GM12892 (cell line): ENCODE measurements at regions not wholly inside any gene's neighbourhood (a gene's known extent, or its start where the extent isn't known, plus 50 kb on each side); places are given as distances from the start of the nearest gene placed in this dataset.

Experiments
- POLR2A ChIP-seq: IDR thresholded peaks from 2 replicates; pipeline ENCODE4 v1.6.1; 2011; ENCODE audit warnings: low read depth, low read length, control low read depth
- POLR2AphosphoS5 ChIP-seq: IDR thresholded peaks from 2 replicates; pipeline ENCODE4 v1.6.1; 2011; ENCODE audit warnings: low read depth, low read length, control low read depth
- TAF1 ChIP-seq: IDR thresholded peaks from 2 replicates; pipeline ENCODE4 v1.6.1; 2011; ENCODE audit warnings: low read depth, mild to moderate bottlenecking, control low read depth, low read length, borderline replicate concordance

GRCh38 chr2:198371329-198371728 is 566.9 kb downstream of the PLCL1 start:
- TF ChIP-seq TAF1 = no peak
- no peak for TF ChIP-seq POLR2AphosphoS5
- no peak for TF ChIP-seq POLR2A
